ENCODE measurements at regions not wholly inside any gene's neighbourhood (a gene's known extent, or its start where the extent isn't known, plus 50 kb on each side); places are given as distances from the start of the nearest gene placed in this dataset.

- TF ChIP-seq ZNF263 (CRISPR knock-in tag; IDR thresholded peaks at IDR 0.05; ENCODE audit: low read depth), result no peak
- TF ChIP-seq NFYB (CRISPR knock-in tag; conservative IDR thresholded peaks at IDR 0.05; ENCODE audit: low read depth), result no peak
- TF ChIP-seq ESRRA (CRISPR knock-in tag; IDR thresholded peaks at IDR 0.05; ENCODE audit: borderline replicate concordance), result no peak
- no peak for TF ChIP-seq FOXK1 (CRISPR knock-in tag; IDR thresholded peaks at IDR 0.05)
- no peak for TF ChIP-seq ZNF396 (CRISPR knock-in tag; IDR thresholded peaks at IDR 0.05; ENCODE audit: borderline replicate concordance)
- TF ChIP-seq, protein P1, sequence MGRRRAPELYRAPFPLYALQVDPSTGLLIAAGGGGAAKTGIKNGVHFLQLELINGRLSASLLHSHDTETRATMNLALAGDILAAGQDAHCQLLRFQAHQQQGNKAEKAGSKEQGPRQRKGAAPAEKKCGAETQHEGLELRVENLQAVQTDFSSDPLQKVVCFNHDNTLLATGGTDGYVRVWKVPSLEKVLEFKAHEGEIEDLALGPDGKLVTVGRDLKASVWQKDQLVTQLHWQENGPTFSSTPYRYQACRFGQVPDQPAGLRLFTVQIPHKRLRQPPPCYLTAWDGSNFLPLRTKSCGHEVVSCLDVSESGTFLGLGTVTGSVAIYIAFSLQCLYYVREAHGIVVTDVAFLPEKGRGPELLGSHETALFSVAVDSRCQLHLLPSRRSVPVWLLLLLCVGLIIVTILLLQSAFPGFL (CRISPR knock-in tag; IDR thresholded peaks at IDR 0.05; ENCODE audit: borderline replicate concordance), result no peak
- TF ChIP-seq, protein P2, sequence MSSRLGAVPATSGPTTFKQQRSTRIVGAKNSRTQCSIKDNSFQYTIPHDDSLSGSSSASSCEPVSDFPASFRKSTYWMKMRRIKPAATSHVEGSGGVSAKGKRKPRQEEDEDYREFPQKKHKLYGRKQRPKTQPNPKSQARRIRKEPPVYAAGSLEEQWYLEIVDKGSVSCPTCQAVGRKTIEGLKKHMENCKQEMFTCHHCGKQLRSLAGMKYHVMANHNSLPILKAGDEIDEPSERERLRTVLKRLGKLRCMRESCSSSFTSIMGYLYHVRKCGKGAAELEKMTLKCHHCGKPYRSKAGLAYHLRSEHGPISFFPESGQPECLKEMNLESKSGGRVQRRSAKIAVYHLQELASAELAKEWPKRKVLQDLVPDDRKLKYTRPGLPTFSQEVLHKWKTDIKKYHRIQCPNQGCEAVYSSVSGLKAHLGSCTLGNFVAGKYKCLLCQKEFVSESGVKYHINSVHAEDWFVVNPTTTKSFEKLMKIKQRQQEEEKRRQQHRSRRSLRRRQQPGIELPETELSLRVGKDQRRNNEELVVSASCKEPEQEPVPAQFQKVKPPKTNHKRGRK (CRISPR knock-in tag; IDR thresholded peaks at IDR 0.05; ENCODE audit: borderline replicate concordance), result no peak
Observed at GRCh38 chr5:171592076-171592475, 172.6 kb downstream of the FGF18 start (continued).

- Mint-ChIP-seq H3K9me3 (peaks cover 9% of the 10 kb centered on the region), H3K27ac (no peak overlapping the region), H3K36me3 (no peaks in the 10 kb centered on the region), H3K4me3 (no peak overlapping the region), H3K4me1 (peaks cover 3% of the 10 kb centered on the region; the same call in 1 of the 2 replicates), H3K27me3 (ENCODE audit: low read depth) (no peaks in the 10 kb centered on the region; the same call in 1 of the 2 replicates)
- ChIA-PET CTCF (interaction anchor here (1.1 to 1.9 kb wide), 2 partner anchors 14 to 174 kb away, joined by 4 to 9 read pairs; no protein-coding TSS in a partner anchor), POLR2A (no interaction called here)
- no peak for ATAC-seq
- TF ChIP-seq GTF2I (CRISPR knock-in tag; conservative IDR thresholded peaks at IDR 0.05) (no peak), ESRRA (CRISPR knock-in tag; IDR thresholded peaks at IDR 0.05; ENCODE audit: borderline replicate concordance) (no peak), GRHL2 (CRISPR knock-in tag; IDR thresholded peaks at IDR 0.05; ENCODE audit: insufficient replicate concordance, severe bottlenecking) (no peak), OVOL2 (CRISPR knock-in tag; IDR thresholded peaks at IDR 0.05; ENCODE audit: borderline replicate concordance) (no peak), ZNF121 (CRISPR knock-in tag; IDR thresholded peaks at IDR 0.05) (no peak), ARID4B (CRISPR knock-in tag; IDR thresholded peaks at IDR 0.05; ENCODE audit: borderline replicate concordance) (no peak), EMX1 (CRISPR knock-in tag; IDR thresholded peaks at IDR 0.05) (no peak), JUN (CRISPR knock-in tag; IDR thresholded peaks at IDR 0.05) (no peak), AFF4 (CRISPR knock-in tag; IDR thresholded peaks at IDR 0.05; ENCODE audit: borderline replicate concordance) (no peak), ZNF416 (CRISPR knock-in tag; IDR thresholded peaks at IDR 0.05) (no peak)
- TF ChIP-seq, protein P3, sequence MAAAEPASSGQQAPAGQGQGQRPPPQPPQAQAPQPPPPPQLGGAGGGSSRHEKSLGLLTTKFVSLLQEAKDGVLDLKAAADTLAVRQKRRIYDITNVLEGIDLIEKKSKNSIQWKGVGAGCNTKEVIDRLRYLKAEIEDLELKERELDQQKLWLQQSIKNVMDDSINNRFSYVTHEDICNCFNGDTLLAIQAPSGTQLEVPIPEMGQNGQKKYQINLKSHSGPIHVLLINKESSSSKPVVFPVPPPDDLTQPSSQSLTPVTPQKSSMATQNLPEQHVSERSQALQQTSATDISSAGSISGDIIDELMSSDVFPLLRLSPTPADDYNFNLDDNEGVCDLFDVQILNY (CRISPR knock-in tag; IDR thresholded peaks at IDR 0.05), result no peak
- TF ChIP-seq, protein P1 (CRISPR knock-in tag; IDR thresholded peaks at IDR 0.05; ENCODE audit: borderline replicate concordance), result no peak
- no peak for DNase-seq (ENCODE audit: low spot score)
Observed at GRCh38 chr5:171592736-171593135, 173.3 kb downstream of the FGF18 start.

Data from WTC11 (cell line).